NT2/D1 (cell line): ENCODE measurements at regions not wholly inside any gene's neighbourhood (a gene's known extent, or its start where the extent isn't known, plus 50 kb on each side); places are given as distances from the start of the nearest gene placed in this dataset.
"Not testable (repeated sequence)": the region's sequence is repeated elsewhere in the genome, so short reads cannot be mapped to it uniquely, and the experiment has no call there.

Experiments
- DNase-seq: peaks from one replicate; pipeline ENCODE4 v3.0.0-alpha.2; 2011; ENCODE audit warnings: low read depth, low spot score
- H3K27me3 ChIP-seq: 2 replicates; pipeline ENCODE4 v1.6.0; 2011; ENCODE audit warnings: mild to moderate bottlenecking; ENCODE audit not compliant: insufficient read length, insufficient read depth
- H3K36me3 ChIP-seq: 2 replicates; pipeline ENCODE4 v1.6.1; 2011; ENCODE audit warnings: mild to moderate bottlenecking, low read length, mixed read lengths; ENCODE audit not compliant: insufficient read depth, insufficient read length
- H3K4me1 ChIP-seq: 2 replicates; pipeline ENCODE4 v1.5.1; 2011; ENCODE audit not compliant: insufficient read depth, insufficient read length
- H3K4me3 ChIP-seq: 2 replicates; pipeline ENCODE4 v1.5.1; 2011; ENCODE audit warnings: low read depth; ENCODE audit not compliant: insufficient read length
- H3K9ac ChIP-seq: 2 replicates; pipeline ENCODE4 v1.6.0; 2011; ENCODE audit warnings: low read depth; ENCODE audit not compliant: insufficient read length
- H3K9me3 ChIP-seq: 2 replicates; pipeline ENCODE4 v1.5.1; 2011; ENCODE audit warnings: mild to moderate bottlenecking, low read length; ENCODE audit not compliant: insufficient read depth
- SUZ12 ChIP-seq: IDR thresholded peaks from 2 replicates; pipeline ENCODE4 v1.6.1; 2011; ENCODE audit not compliant: insufficient read length, insufficient read depth; ENCODE audit errors: extremely low read depth
- YY1 ChIP-seq: IDR thresholded peaks from 2 replicates; pipeline ENCODE4 v1.6.1; 2011; ENCODE audit not compliant: insufficient read length, insufficient read depth
- ZNF274 ChIP-seq: IDR thresholded peaks from 2 replicates; pipeline ENCODE4 v1.6.1; 2011; ENCODE audit warnings: mild to moderate bottlenecking, low read depth, low read length

DNA sequence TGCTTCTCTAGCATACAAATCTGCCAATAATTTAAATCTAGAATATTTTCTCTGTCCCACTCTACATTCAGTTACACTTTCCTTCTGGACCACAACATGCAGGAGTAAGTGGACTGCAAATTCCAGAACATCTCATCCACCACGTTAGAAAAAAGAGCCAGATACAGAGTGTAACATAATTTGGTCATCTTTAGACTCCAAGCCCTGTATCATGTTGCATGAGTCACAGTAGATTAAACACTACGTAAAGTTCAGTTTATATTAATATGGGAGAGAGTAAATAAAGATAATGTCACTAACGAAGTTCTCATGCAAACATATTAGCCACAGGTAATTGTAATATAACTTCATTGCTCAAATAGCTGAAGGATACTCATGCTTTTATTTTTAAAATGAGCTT, 327.0 kb downstream of the C6orf118 start:
- no peak for TF ChIP-seq YY1
- TF ChIP-seq SUZ12, result no peak
- TF ChIP-seq ZNF274, result no peak
- no peaks in the 10 kb centered on the region for H3K9me3 ChIP-seq
- no peaks in the 10 kb centered on the region for H3K36me3 ChIP-seq
- H3K4me1 ChIP-seq, result no peaks in the 10 kb centered on the region
- no peak overlapping the region for H3K4me3 ChIP-seq
- no peak overlapping the region for H3K9ac ChIP-seq
- H3K27me3 ChIP-seq, result no peaks in the 10 kb centered on the region
- DNase-seq, result no peak

DNA sequence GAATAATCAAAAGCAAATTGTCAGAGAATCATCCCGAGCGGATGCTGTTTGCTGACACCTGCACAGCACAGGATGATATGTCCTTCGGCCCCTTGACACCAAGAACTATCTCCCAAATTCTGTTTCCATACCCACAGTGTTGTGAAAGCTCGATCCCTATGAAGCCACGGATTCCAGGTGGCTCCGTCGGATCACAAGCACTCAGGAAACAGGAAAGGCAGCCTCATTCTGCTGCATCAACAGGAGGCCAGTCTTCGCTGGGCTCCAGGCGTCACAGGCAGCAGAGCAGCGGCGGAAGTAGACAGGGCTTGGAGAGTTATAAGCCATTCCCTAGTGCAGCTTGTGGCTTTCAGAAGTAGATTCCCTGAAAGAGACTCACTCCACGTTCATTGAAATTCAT, 342.3 kb downstream of the C6orf118 start:
- no peaks in the 10 kb centered on the region for H3K4me1 ChIP-seq
- H3K9ac ChIP-seq, result no peak overlapping the region
- DNase-seq, result no peak
- no peak for TF ChIP-seq YY1
- H3K36me3 ChIP-seq, result no peaks in the 10 kb centered on the region
- H3K27me3 ChIP-seq, result no peaks in the 10 kb centered on the region
- H3K4me3 ChIP-seq, result no peak overlapping the region
- no peaks in the 10 kb centered on the region for H3K9me3 ChIP-seq

DNA sequence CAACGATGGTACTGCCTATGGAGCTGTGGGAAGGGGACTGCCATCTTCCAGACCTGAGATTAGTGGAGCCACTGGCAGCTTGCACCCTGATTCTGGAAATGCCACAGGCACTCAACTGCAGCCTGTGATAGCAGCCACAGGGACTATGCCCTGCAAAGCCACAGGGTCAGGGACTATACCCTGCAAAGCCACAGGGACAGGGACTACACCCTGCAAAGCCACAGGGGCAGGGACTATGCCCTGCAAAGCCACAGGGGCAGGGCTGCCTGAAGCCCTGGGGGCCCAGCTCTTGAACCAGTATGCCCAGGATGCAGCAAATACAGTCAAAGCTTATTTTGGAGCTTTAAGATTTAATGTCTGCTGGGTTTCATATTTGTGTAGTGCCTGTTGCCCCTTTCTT, 346.6 kb downstream of the C6orf118 start:
- TF ChIP-seq YY1 (no peak), ZNF274 (no peak), SUZ12 (no peak)
- Histone ChIP-seq H3K9me3 (no peaks in the 10 kb centered on the region), H3K4me3 (no peak overlapping the region), H3K4me1 (no peaks in the 10 kb centered on the region), H3K9ac (no peak overlapping the region), H3K27me3 (no peaks in the 10 kb centered on the region), H3K36me3 (no peaks in the 10 kb centered on the region)
- no peak for DNase-seq

DNA sequence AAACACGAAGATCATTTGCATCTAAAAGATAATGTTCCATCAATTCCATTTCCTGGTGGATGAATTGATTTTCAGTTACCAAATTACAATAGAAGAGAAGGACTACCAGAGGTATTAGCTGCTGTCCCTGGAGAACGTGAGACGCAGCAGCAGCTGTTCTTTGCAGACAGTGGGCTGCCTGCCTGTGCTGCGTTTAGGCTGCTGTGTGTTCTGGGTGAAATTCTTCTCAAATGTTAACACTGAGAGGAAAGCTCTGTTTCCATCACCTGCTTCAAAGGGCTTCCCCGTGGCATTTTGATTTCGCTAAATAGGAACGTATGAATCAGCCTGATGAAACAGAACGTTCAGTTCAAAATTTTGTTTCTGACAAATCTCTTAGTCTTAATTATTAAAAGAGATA, 362.2 kb downstream of the C6orf118 start:
- no peak for DNase-seq
- Histone ChIP-seq H3K4me1 (no peaks in the 10 kb centered on the region), H3K27me3 (no peaks in the 10 kb centered on the region), H3K36me3 (no peaks in the 10 kb centered on the region), H3K9me3 (no peaks in the 10 kb centered on the region), H3K9ac (no peak overlapping the region), H3K4me3 (no peak overlapping the region)
- TF ChIP-seq YY1 (no peak), ZNF274 (no peak), SUZ12 (no peak)

DNA sequence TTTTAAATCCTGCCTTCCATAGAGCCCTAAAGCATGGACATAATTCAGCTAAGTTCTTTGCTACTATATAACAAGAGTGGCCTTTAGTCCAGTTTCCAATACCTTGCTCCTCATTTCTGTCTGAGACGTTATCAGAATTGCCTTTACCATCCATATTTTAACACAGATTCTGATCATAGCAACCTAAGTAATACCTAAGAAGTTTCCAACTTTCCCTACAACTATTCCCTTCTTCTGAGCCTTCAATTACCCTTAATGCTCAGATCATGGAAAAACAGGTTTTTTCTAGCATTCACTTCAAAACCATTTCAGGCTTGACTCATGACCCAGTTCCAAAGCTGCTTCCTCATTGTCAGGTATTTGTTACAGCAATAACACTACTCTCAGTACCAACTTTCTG, 367.1 kb downstream of the C6orf118 start:
- Histone ChIP-seq H3K27me3 (no peaks in the 10 kb centered on the region), H3K9ac (no peak overlapping the region), H3K9me3 (no peaks in the 10 kb centered on the region), H3K36me3 (no peaks in the 10 kb centered on the region), H3K4me3 (no peak overlapping the region), H3K4me1 (no peaks in the 10 kb centered on the region)
- no peak for DNase-seq
- TF ChIP-seq SUZ12, result no peak
- no peak for TF ChIP-seq YY1
- TF ChIP-seq ZNF274, result no peak

DNA sequence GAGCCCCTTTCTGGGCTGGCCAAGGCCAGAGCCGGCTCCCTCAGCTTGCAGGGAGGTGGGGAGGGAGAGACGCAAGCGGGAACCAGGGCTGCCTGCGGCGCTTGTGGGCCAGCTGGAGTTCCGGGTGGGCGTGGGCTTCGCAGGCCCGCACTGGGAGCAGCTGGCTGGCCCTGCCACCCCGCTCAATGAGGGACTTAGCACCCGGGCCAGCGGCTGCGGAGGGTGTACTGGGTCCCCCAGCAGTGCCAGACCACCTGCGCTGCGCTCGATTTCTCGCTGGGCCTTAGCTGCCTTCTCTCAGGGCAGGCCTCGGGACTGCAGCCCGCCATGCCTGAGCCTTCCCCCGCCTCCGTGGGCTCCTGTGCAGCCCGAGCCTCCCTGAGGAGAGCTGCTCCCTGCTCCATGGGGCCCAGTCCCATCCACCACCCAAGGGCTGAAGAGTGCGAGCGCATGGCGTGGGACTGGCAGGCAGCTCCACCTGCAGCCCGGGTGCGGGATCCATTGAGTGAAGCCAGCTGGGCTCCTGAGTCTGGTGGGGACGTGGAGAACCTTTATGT, 376.1 kb downstream of the C6orf118 start:
- H3K4me3 ChIP-seq, H3K27me3 ChIP-seq, H3K36me3 ChIP-seq, H3K9ac ChIP-seq, DNase-seq, H3K4me1 ChIP-seq: not testable (repeated sequence)
- peaks cover 20% of the 10 kb centered on the region for H3K9me3 ChIP-seq

DNA sequence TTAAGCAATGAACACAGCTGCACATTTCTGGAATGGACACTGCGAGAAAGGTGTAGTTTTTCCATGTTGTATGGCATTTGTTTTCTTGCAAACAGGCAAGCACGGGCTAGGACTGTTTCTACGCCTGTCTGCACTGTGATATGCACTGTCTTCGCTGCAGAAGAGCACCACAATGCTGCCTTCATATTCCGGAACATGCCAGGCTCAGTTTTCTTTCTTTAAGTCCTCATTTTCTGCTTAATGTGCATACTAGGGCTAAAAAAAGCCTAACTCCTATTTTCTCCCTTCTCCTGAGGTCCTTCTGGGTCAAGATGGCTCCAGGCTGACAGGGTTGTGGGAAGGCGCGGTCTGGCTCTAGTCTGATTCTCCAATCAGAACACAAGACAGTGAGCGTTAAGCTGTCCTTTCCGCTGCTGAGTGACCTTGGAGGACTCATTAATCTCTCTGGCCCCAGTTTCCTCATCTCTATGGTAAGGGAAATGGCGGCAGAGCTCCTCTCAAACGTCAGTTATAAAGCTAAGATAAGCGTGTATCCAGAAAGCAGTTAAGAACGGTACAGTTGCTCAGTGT, 379.9 kb downstream of the C6orf118 start:
- Histone ChIP-seq H3K9ac (no peak overlapping the region), H3K27me3 (no peaks in the 10 kb centered on the region), H3K36me3 (no peaks in the 10 kb centered on the region), H3K9me3 (peaks cover 20% of the 10 kb centered on the region), H3K4me3 (no peak overlapping the region), H3K4me1 (no peaks in the 10 kb centered on the region)
- no peak for DNase-seq
- no peak for TF ChIP-seq SUZ12
- TF ChIP-seq ZNF274, result no peak
- TF ChIP-seq YY1, result no peak
